ENCODE measurements at regions not wholly inside any gene's neighbourhood (a gene's known extent, or its start where the extent isn't known, plus 50 kb on each side); places are given as distances from the start of the nearest gene placed in this dataset.

GRCh38 chr4:164467493-164467892, 286.4 kb upstream of the SMIM31 start:
- TF ChIP-seq MAX (IDR thresholded peaks at IDR 0.05; ENCODE audit: low read depth, low read length) = no peak
- TF ChIP-seq CTCF (IDR thresholded peaks at IDR 0.05; ENCODE audit: low read depth, low read length) = no peak
- no peak for TF ChIP-seq POLR2A (IDR thresholded peaks at IDR 0.05; ENCODE audit: extremely low read depth, insufficient read length)

Data from NB4 (cell line).